Coronary artery (tissue), 2 donors: ENCODE measurements at regions not wholly inside any gene's neighbourhood (a gene's known extent, or its start where the extent isn't known, plus 50 kb on each side); places are given as distances from the start of the nearest gene placed in this dataset.

Experiments used
- DNase-seq: peaks from one replicate; pipeline ENCODE4 v3.0.0-alpha.2; 2017; ENCODE audit warnings: low spot score
- H3K27ac ChIP-seq, 2 donors: fragments of 200-600 bp; sonication (generic); one replicate each; pipeline ENCODE4 v1.5.1; 2016 to 2019
- H3K4me3 ChIP-seq: fragments of 200-600 bp; sonication (generic); 2 replicates; pipeline ENCODE4 v1.5.1; 2016; ENCODE audit warnings: mild to moderate bottlenecking, moderate library complexity
- CTCF ChIP-seq: fragments of 200-600 bp; sonication (generic); IDR thresholded peaks from one replicate; pipeline ENCODE4 v1.5.1; 2019; ENCODE audit warnings: antibody characterized with exemption

- Histone ChIP-seq H3K27ac (no peak overlapping the region), H3K4me3 (no peak overlapping the region)
- no peak for TF ChIP-seq CTCF
- no peak for DNase-seq
Observed at GRCh38 chr7:26543340-26543739, 251.7 kb downstream of the SNX10 start.

- Histone ChIP-seq H3K27ac (no peak overlapping the region), H3K4me3 (no peak overlapping the region)
- no peak for DNase-seq
- no peak for TF ChIP-seq CTCF
Observed at GRCh38 chr7:26543951-26544350, 252.3 kb downstream of the SNX10 start.

GRCh38 chr7:26546508-26547053, 254.9 kb downstream of the SNX10 start:
- Histone ChIP-seq H3K4me3 (no peak overlapping the region), H3K27ac (no peak overlapping the region)
- no peak for DNase-seq
- no peak for TF ChIP-seq CTCF

- Histone ChIP-seq H3K27ac (no peak overlapping the region), H3K4me3 (no peak overlapping the region)
- no peak for TF ChIP-seq CTCF
- DNase-seq, result no peak
Observed at GRCh38 chr7:26547156-26547555, 255.5 kb downstream of the SNX10 start.

GRCh38 chr7:26549281-26549944, 257.8 kb downstream of the SNX10 start:
- DNase-seq, result no peak
- Histone ChIP-seq H3K27ac (no peak overlapping the region), H3K4me3 (no peak overlapping the region)
- TF ChIP-seq CTCF, result no peak

GRCh38 chr7:26550492-26550891, 258.8 kb downstream of the SNX10 start:
- H3K4me3 ChIP-seq, result no peak overlapping the region

More at GRCh38 chr7:26550492-26550891, 258.8 kb downstream of the SNX10 start:
- DNase-seq, result no peak
- no peak for TF ChIP-seq CTCF
- no peak overlapping the region for H3K27ac ChIP-seq
